Keratinocyte (primary cell): ENCODE measurements at regions not wholly inside any gene's neighbourhood (a gene's known extent, or its start where the extent isn't known, plus 50 kb on each side); places are given as distances from the start of the nearest gene placed in this dataset.

ENCODE experiments used
- EZH2 ChIP-seq: IDR thresholded peaks from one replicate; pipeline ENCODE4 v1.6.1; 2012; ENCODE audit warnings: inconsistent platforms, mild to moderate bottlenecking, low read length, moderate library complexity
- TF ChIP-seq, protein P1 (sequence below), 3 experiments: IDR thresholded peaks in 1 of 3; conservative IDR thresholded peaks in 1 of 3; optimal IDR thresholded peaks in 1 of 3; 2 replicates in 2 of 3; 3 replicates in 1 of 3; pipeline versions ENCODE3 to v1.5.1; 2011; ENCODE audit warnings: low read length in 3 of 3, mild to moderate bottlenecking in 3 of 3, moderate library complexity in 2 of 3, control low read depth in 1 of 3, inconsistent platforms in 1 of 3; ENCODE audit not compliant: insufficient read depth in 2 of 3; ENCODE audit errors: extremely low read depth in 1 of 3

DNA sequence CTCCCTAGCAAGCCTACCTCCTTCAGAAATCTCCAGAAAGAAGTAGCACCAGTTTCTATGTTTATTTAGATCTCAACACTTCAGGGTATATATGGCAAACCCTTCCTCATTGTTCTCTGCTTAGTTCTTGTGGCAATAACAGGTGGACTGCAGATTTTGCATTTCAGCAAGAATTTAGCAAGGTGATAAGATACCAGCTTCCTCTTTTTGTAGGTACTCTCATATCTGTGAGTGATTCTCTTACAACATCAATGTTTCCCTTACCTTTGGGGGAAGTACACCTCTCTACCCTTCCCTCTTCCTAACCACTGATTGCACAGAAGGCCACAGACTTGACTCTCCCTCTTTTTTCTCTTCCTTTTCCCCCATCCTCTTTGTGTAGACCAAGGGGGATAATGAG is 230.9 kb upstream of the SESN3 start:
- TF ChIP-seq, protein P1, sequence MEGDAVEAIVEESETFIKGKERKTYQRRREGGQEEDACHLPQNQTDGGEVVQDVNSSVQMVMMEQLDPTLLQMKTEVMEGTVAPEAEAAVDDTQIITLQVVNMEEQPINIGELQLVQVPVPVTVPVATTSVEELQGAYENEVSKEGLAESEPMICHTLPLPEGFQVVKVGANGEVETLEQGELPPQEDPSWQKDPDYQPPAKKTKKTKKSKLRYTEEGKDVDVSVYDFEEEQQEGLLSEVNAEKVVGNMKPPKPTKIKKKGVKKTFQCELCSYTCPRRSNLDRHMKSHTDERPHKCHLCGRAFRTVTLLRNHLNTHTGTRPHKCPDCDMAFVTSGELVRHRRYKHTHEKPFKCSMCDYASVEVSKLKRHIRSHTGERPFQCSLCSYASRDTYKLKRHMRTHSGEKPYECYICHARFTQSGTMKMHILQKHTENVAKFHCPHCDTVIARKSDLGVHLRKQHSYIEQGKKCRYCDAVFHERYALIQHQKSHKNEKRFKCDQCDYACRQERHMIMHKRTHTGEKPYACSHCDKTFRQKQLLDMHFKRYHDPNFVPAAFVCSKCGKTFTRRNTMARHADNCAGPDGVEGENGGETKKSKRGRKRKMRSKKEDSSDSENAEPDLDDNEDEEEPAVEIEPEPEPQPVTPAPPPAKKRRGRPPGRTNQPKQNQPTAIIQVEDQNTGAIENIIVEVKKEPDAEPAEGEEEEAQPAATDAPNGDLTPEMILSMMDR (optimal IDR thresholded peaks at IDR 0.05 in 1 of 3, IDR thresholded peaks at IDR 0.05 in 1 of 3, conservative IDR thresholded peaks at IDR 0.05 in 1 of 3; ENCODE audit: extremely low read depth in 1 of 3, insufficient read depth in 2 of 3, low read length in 3 of 3) = no peak
- TF ChIP-seq EZH2 = no peak
